C4-2B (cell line): ENCODE measurements at regions not wholly inside any gene's neighbourhood (a gene's known extent, or its start where the extent isn't known, plus 50 kb on each side); places are given as distances from the start of the nearest gene placed in this dataset.

ENCODE experiments used
- CTCF ChIP-seq: fragments of 450-650 bp; conservative IDR thresholded peaks from 2 replicates; pipeline ENCODE4 v1.5.1; 2017; ENCODE audit warnings: mild to moderate bottlenecking
- ZFX ChIP-seq: fragments of 450-650 bp; IDR thresholded peaks from 2 replicates; pipeline ENCODE4 v1.6.1; 2017

DNA sequence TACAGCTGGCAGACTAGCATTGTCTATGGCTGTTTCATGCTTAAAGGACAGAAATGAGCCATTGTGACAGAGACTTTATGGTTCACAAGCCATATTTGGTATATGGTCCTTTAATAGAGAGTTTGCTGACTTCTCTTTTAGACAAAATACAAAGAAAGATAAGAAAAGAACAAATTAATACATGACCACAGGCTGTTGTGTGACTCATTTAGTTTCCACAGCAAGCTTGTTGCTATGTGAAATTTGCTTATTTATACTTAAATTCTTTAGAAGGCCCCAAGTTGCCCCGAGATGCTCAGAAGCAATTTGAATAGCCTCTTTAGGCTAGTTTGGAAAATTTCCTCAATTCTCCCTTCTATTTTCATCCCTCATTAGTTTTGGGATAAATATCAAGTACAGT, 315.3 kb upstream of the RPS23 start:
- TF ChIP-seq CTCF (no peak), ZFX (no peak)
